ENCODE measurements at regions not wholly inside any gene's neighbourhood (a gene's known extent, or its start where the extent isn't known, plus 50 kb on each side); places are given as distances from the start of the nearest gene placed in this dataset.

GRCh38 chr13:21965095-21965494 lies 294.2 kb downstream of the FGF9 start:
- Mint-ChIP-seq H3K27ac (no peak overlapping the region), H3K27me3 (ENCODE audit: low read depth) (no peaks in the 10 kb centered on the region; the same call in 1 of the 2 replicates), H3K4me1 (no peaks in the 10 kb centered on the region), H3K9me3 (peaks cover 16 to 22% of the 10 kb centered on the region in 2 experiments), H3K36me3 (ENCODE audit: insufficient read depth in 1 of 3, low read depth in 3 of 3) (no peaks in the 10 kb centered on the region; a peak in 2 of 7 replicates), H3K4me3 (no peak overlapping the region)
- H2BK20ac ChIP-seq (ENCODE audit: low read depth, low read length, poor library complexity, severe bottlenecking), result no peak overlapping the region
- H2BK15ac ChIP-seq (ENCODE audit: low read depth, low read length), result no peak overlapping the region
- H3K23ac ChIP-seq (ENCODE audit: insufficient read length, low read depth, low read length), result no peak overlapping the region
- H3K23me2 ChIP-seq (ENCODE audit: insufficient read length, low read depth, low read length, poor library complexity, severe bottlenecking), result no peaks in the 10 kb centered on the region
- no peak overlapping the region for H2BK120ac ChIP-seq (ENCODE audit: low read depth, low read length, poor library complexity, severe bottlenecking)
- H3K79me1 ChIP-seq (ENCODE audit: insufficient read depth, low read depth, low read length, poor library complexity, severe bottlenecking), result no peaks in the 10 kb centered on the region
- H3K56ac ChIP-seq (ENCODE audit: insufficient read length, low read depth, low read length), result no peak overlapping the region
- no peak for DNase-seq
- H2BK5ac ChIP-seq (ENCODE audit: insufficient read length, low read length), result no peak overlapping the region
- H3K4me1 ChIP-seq (ENCODE audit: insufficient read depth, low read length), result no peaks in the 10 kb centered on the region
- no peak overlapping the region for H3K4ac ChIP-seq (ENCODE audit: low read depth, low read length)
- no peak overlapping the region for H4K8ac ChIP-seq (replicated peaks; ENCODE audit: insufficient read length, low read depth, low read length)
- H3K14ac ChIP-seq (ENCODE audit: insufficient read depth, low read length), result no peak overlapping the region
- no peak overlapping the region for H2BK12ac ChIP-seq (ENCODE audit: insufficient read length, low read depth, low read length)
- H3K79me2 ChIP-seq (ENCODE audit: insufficient read depth, low read length), result no peaks in the 10 kb centered on the region
- no peaks in the 10 kb centered on the region for H4K20me1 ChIP-seq (ENCODE audit: control insufficient read depth, insufficient read depth, insufficient read length)
- no peak overlapping the region for H3T11ph ChIP-seq (ENCODE audit: low read length)
- H2AFZ ChIP-seq (ENCODE audit: low read length), result no peak overlapping the region
- no peak overlapping the region for H2AK5ac ChIP-seq (ENCODE audit: insufficient read length, low read length)
- TF ChIP-seq CTCF (conservative IDR thresholded peaks at IDR 0.05), result no peak
- no peaks in the 10 kb centered on the region for H3K27me3 ChIP-seq (ENCODE audit: insufficient read depth, low read length)
- no peak overlapping the region for H3K27ac ChIP-seq (ENCODE audit: insufficient read length, low read depth, low read length)
- no peak overlapping the region for H3K18ac ChIP-seq (ENCODE audit: insufficient read length, low read depth, low read length)
- no peak overlapping the region for H3K4me2 ChIP-seq (ENCODE audit: insufficient read depth, insufficient read length, low read length)
- no peak overlapping the region for H4K91ac ChIP-seq (ENCODE audit: insufficient read length, low read depth, low read length)
- H4K5ac ChIP-seq (ENCODE audit: insufficient read length, low read depth, low read length), result no peak overlapping the region
- H3K9me3 ChIP-seq (ENCODE audit: control insufficient read depth, low read depth, low read length), result no peaks in the 10 kb centered on the region
- no peak overlapping the region for H3K9ac ChIP-seq (ENCODE audit: extremely low read depth, insufficient read length, low read length)
- no CpG with 5 or more reads among the region's 14 CpGs for WGBS (ENCODE audit: extremely low coverage, insufficient read length, low lambda C conversion rate)
